TTC549 (cell line): ENCODE measurements at regions not wholly inside any gene's neighbourhood (a gene's known extent, or its start where the extent isn't known, plus 50 kb on each side); places are given as distances from the start of the nearest gene placed in this dataset.
"Not testable (repeated sequence)": the region's sequence is repeated elsewhere in the genome, so short reads cannot be mapped to it uniquely, and the experiment has no call there.

Experiments
- FAIRE-seq: peaks from 2 replicates; lab custom pipeline; 2012; peaks lifted over from hg19 to GRCh38; lab: Jason Lieb, UNC

DNA sequence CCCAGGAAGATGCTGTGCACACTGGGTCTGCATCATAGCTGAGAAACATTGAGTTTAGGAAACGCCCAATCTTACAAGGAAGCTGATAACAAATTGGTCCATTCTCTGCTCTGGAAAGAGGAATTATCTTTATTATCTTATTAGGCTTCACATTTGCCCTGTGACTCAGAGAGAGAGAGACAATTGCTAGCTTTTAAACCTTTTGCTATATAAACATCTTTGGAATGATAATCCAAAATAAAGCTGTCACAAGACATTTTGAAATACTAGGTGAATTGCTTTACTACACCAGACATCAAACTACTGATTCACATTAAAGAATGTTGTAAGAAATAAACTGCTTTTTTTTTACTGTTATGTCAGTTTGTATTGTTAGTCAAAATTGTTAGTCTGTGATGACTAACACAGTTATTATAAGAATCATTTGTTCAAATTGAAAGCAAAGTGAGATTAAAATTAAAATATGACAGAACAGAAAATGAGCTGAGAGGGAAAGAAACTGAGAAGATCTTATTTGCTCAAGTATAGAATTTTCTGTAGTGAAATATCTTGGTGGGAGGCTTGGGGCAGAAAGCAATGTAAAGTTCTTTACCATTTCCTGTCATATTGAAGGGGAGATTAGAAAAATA, 765.4 kb upstream of the PCDH10 start:
- no peak for FAIRE-seq

DNA sequence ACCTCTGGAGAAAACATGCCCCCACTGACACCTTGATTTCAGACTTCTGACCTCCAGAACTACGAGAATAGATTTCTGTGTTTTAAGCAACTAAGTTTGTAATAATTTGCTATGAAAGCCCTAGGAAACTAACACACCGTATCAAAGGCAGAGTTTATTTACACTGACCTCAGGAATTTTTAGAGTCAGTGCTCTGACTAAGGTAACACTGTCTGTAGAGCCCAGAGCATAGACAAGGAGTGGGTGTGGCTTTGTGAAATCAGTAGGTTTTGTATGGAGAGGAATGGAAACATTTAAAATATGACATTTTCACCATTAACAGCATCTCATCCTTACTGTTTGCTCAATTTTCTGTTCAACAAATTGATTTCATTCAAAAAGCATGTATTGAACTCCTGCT, 764.4 kb upstream of the PCDH10 start:
- FAIRE-seq = no peak

DNA sequence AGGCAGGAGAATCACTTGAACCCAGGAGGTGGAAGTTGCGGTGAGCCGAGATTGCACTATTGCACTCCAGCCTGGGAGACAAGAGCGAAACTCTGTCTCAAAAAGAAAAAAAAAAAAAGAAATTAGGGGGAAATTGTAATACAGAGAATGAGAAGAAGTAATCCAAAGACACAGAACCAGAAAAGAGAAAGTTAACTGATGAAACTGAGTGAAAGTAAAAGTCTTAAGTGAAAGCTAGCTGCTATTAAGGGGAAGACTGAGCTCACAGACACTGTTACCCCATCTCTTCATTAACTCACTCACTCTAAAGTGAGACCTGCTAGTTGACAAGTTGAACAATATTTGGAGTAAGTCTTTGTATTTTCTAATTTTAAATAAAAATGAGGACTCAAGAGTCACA, 763.0 kb upstream of the PCDH10 start:
- no peak for FAIRE-seq

DNA sequence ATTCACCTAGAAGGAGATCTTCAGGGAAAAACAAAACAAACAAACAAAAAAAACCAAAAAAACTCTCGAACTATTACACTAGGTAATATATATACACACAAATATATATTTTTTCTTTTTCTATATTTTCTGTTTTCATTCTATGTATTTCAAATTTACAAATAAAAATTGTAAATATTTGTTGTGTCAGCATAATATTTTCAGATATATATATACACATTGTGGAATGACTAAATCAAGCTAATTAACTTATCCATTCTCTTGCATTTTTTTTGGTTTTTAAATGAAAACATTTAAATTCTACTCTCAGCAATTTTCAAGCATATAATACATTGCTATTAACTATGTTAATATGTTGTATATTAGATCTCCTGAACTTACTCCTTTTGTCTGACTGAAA, 762.0 kb upstream of the PCDH10 start:
- FAIRE-seq = no peak

DNA sequence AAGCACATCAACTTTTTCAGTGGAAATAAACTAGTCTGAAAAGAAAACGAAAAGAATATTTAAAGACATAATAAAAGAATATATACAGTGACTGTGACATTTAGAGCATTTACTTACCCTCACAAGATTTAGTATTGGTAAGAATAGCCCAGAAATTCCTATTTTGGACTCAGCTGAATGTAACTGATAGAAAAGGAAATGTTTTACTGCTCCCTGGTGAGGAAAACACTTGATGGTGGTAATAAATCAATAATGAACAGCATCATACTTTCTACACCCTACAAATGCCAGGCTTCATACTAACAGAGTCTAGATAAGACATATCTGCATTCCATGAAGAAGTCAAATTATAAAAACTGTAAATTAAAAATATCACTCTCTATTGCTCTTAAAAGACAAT, 753.5 kb upstream of the PCDH10 start:
- FAIRE-seq = no peak

DNA sequence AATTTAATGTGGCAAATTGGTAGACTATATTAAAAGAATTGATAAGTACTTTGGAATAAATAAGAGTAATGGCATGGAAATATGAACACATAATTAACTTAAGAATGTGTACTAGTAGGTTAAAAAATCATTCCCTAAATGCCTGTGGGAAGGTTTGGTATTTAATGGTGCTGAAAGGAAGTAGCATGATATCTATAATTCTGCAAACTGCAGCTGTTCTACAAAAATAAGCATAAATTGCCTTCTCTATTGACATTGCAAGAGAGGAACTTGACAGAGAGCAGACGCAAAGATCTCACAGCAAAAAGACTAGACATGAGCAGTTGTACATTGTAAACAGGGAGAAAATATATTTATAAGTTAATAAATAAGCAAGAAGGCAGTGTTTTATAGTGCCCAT, 752.5 kb upstream of the PCDH10 start:
- no peak for FAIRE-seq

DNA sequence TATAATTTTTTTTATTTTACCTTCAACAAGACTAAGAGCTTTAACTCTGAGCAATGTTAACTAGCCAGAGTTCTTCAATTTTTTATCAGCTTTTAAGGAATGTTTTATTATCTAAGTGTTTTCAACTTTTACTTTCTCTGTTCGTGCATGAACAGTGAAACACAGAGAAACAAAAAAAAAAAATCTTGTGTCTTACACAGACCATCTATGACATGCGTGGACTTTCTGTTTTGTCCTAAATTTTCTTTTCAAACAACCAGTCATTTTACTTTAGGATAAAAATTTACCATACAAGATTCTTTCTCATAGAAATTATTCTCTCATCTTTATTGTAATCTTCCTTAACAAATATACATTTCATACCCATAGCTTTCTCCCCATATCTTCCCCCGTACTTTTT, 731.9 kb upstream of the PCDH10 start:
- FAIRE-seq = no peak

DNA sequence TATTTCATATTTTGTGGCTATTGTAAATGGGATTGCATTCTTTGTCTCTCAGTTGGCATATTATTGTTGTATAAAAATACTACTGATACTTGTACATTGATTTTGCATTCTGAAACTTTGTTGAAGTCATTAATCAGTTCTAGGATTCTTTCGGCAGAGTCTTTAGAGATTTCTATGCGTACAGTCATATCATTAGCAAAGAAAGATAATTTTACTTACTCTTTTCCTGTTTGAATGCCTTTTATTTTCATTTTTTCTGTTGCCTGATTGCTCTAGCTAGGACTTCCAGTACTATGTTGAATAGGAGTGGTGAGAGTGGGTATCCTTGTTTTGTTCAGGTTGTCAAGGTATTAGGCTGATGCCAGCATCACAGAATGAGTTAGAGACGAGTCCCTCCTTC, 722.0 kb upstream of the PCDH10 start:
- no peak for FAIRE-seq

DNA sequence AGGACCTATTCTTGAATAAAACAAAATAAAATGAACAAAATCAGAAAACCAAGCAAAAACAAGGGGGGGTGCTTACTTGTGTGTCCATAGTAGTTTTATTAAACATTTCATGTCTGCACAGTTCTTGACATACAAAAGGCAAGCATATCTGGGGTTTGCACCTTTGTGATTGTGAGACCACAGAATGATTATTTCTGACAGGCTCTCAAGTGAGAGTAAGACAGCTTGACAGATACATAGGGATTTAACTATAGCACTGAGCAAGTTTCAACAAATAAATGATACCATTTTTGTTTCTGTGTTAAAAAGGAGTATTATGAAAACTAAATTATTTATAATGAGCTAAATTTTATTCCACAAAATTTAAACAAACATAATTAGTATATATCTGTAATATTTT, 712.0 kb upstream of the PCDH10 start:
- no peak for FAIRE-seq

DNA sequence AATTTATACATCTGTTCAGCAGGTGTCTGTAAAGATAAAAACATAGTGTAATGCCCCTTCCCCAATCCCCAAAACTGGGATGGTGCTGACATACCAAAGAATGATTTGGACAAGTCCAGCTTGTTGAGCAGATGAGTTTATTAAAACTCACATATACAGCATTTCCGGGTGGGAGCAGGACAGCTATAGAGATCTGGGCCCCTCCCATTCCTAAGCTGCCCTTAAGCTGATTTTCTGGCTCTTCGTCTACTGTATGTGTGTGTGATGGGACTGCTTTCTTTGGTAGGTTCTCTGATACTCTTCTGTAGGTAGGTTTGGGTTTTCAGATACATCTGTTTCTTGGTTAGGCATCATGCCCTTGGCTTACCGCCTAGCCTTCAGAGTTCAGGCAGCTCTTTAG, 703.7 kb upstream of the PCDH10 start:
- no peak for FAIRE-seq

DNA sequence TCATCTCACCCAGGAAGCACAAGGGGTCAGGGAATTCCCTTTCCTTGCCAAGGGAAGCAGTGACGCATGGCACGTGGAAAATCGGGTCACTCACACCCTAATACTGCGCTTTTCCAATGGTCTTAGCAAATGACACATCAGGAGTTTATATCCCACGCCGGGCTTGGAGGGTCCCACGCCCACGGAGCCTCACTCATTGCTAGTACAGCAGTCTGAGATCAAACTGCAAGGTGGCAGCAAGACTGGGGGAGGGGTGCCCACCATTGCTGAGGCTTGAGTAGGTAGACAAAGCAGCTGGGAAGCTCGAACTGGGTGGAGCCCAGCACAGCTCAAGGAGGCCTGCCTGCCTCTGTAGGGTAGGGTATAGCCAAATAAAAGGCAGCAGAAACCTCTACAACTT, 691.1 kb upstream of the PCDH10 start:
- FAIRE-seq = not testable (repeated sequence)

DNA sequence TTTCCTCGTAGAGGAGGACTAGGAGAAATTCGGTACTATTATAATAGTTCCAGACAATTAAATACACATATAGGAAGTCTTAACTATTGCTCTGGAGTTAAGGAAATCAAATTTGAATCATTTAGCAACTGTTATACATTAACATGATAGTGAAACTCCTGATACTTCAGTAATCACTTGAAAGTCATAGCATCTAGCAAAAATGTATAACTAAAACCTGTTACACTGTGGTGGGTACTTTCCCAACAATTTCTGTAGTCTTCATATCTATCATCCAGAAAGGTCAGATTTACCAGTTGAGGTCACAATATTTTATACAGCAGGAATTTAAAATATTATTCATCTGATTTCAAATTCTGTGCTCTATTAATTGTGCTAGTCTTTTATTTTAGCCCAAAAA, 669.6 kb upstream of the PCDH10 start:
- FAIRE-seq = no peak

DNA sequence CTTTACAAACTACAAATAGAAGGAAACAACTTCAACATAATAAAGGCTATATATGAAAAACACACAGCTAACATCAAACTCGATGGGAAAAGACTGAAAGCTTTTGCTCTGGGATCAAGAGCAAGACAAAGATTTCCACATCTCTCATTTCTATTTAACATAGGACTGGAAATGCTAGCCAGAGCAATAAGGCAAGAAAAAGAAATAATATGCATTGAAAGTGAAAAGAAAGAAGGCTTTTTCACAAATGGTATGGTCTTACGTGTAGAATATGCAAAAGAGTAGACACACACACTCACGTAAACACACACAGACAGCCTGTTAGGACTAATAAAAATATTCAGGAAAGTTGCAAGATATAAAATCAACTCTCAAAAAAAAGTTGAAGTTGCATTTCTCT, 660.5 kb upstream of the PCDH10 start:
- FAIRE-seq = no peak

DNA sequence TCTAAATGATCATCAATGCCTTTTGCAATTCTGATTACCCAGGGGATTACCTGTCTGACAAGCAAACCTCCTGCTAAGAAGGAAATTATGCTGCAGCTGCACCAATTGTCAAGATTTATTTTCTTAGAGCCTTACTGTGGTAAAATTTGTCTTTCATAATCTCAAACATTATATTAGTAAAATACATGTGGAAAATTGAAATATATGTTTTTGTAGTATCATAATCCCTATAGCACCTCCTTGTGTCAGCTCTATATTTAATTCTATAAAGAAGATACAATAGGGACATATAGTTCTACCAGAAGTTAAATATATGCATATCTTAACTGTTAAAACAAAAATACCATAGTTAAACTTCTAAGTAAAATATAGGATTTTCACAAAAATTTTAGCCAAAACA, 655.6 kb upstream of the PCDH10 start:
- FAIRE-seq = no peak

DNA sequence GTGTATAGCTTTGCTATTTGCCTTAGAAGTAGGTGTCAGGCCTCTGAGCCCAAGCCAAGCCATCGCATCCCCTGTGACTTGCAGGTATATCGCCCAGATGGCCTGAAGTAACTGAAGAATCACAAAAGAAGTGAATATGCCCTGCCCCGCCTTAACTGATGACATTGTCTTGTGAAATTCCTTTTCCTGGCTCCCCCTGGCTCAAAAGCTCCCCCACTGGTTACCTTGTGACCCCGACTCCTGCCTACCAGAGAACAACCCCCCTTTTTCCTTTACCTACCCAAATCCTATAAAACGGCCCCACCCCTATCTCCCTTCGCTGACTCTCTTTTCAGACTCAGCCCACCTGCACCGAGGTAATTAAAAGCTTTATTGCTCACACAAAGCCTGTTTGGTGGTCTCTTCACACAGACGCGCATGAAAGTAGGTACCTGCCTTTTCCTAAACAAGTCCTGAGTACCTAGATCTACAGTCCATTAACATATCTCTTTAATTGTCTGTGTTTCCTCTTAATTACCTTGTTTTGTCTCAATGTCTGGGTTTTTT, 653.8 kb upstream of the PCDH10 start:
- not testable (repeated sequence) for FAIRE-seq

DNA sequence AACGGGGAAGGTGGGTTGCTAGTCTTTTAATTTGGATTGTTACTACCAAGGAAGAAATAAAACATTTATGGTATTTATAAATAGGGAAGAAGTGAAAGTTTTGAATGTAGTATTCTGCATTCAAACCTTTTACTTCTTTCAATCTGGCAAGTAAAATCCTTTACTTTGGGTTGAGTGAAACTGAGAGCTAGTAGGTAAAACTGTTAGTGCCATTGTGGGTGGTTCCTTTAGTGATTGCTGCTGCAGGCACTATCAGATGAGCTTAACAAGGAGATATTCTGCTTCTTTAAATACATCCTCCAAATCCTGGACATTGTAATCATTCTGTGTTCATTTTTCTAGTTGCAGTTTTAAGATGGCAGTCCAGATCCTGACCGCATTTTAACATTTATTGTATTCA, 650.9 kb upstream of the PCDH10 start:
- FAIRE-seq = no peak

DNA sequence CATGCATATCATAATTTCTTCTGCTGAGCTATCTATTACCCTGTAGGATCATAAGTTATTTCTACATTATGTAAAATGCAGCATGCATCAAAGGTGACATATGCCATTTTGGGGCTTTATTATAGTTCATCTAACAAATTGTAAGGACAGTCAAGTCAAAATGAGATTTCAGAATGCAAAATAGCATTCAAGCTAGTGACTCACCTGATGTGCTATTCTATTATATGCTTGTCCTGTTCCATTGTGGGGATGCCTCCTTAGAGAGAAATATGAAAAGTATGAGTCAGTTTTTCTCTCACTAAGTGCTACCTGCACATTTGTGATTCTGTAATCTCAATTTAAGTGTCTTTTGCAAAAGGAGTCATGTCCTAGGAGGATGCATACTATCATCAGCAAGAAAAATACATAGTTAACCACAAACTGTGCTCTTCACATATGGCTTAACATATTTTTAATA, 647.0 kb upstream of the PCDH10 start:
- no peak for FAIRE-seq

DNA sequence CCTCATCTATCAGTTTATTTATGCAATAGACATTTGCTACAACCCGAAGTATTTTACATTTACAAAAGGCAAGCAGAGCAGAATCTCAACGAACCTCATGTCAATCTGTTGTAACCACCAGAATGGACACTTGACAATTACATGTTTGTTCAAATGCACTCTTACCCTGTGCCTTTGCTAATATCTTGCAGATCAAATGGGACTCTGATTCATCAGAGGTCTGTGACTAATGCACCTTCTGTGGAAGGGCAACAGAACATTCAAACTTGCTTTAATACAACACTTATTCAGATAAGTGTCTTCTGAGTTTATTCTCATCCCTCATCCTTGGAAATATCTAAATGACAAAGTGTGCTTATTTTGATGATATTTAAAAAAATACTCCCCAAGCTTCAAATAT, 644.7 kb upstream of the PCDH10 start:
- no peak for FAIRE-seq

DNA sequence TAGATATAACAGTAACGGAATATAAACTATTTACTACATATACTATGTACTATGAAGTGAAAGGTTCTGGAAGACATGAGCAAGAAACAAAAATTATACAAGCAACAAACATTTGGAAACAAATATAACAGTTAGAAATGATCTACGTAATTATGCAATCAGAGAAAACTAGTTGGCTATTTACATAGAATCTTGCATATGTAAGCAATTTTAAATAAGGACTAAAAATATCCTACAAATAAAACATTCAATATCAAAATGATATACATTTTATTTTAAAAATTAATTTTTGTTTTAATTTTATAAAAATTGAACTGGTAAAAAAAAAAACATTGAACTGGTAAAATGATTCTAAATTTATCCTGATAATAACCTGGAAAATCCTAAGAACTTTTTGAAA, 642.5 kb upstream of the PCDH10 start:
- FAIRE-seq = peak; percentile 3

DNA sequence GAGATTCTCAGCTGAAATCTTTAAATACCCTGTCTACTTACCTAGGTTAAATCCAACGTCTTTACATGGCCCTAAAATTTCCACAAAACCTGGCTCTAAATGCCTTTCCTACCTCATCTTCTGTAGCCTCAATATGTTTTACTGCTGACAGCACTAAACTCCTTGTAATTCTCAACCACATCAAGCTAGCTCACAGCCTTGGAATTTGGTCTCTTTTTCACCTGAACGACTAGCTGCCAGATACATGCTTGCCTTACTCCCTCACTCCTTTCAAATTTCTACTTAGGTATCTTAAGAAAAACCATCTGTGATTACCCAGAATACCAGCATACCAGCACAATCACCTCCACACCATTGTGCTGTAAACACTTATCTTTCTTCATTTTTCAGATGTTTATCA, 635.6 kb upstream of the PCDH10 start:
- FAIRE-seq = no peak

DNA sequence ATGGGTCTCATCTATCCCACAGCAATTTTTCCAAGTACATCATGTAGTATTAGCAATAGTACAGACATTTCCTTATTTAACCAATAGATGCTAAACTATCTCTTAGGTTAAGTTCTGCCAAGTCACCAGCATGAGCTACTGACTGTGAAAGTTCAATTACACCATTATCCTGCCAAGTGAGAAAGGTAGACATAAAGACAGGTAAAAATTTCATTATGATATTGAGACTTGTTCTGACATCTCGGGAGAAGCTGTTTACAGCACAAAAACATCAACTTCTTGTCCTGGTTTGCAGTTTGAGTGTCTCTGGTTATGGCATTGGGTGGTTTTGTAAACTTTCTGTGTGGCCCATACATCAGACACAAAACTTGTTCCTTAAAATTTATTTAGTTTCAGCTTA, 622.4 kb upstream of the PCDH10 start:
- FAIRE-seq = no peak

DNA sequence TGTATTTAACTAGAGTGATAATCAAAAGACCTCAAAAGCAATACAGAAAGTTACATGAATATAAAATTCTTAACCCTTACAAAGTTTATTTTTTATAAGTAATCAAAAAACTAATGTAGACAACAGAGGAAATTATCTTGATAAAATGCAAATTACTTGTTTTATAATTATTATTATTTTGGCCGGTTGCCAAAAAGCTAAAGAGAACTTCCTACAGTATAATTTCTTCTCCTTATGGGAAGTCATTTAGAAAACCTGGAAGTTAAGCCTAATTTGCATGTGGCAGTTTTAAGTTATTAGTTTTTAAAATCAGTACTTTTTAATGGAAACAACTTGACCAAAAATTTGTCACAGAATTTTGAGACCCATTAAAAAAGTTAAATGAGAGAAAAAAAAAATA, 621.3 kb upstream of the PCDH10 start:
- FAIRE-seq = no peak

DNA sequence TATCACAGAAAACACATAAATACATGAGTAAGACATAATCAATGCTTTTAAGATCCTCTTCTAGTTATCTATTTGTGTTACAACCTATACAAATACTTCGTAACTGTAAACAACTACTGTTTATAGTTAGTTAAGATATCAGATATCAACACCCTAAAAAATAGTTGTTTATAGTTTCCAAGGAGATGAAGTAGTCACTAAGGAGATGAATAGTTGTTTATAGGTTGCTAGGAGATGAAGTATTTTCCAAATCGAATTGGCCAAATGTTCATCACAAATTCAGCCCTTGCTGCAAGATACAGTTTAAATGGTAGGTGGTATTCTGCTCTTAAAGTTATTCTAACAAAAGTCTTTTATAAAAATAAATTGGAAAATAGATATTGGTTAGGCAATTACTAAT, 618.2 kb upstream of the PCDH10 start:
- FAIRE-seq = no peak

DNA sequence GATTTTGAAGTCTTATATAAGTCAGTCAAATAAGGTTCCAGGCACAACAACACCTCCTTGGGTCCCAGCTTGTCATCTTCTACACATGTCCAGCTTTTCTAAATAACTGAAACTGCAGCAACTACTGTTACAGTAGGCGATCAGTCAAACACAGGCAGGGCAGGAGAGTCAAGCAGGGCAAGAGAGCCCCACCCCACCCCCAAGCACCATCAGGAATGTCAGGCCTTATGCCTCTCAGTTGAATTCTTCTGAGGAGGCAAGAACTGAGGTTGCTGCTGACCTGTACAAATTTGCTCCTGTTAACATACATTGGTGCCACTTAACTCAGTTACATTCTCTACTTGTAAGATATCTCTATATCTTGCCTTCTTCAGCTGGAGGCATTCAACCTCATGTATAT, 608.8 kb upstream of the PCDH10 start:
- no peak for FAIRE-seq

DNA sequence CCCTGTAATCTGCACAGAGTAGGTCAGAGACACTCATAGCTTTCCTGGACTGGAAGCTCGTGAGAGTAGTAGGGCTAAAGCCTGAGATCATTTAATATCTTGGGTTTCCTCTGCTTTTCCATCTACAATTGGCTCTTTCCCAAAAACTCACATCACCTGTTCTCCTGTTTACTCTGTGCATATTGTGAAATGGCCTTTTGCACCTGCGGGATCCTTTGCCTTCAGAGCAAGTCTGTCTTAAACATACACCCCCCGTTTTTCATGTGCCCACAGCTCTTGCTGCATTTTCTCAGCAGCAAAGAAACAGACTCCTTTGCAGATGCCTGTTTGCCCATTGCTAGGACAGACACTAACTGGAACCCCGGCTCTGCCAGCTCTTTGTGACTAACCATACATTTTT, 608.3 kb upstream of the PCDH10 start:
- no peak for FAIRE-seq
